Activated naive CD8-positive, alpha-beta T cell treated with anti-CD3 and anti-CD28 coated beads, Interleukin-2, amount 10 ng/mL, durations not matched to agents 7 days and 5 days (primary cell): ENCODE measurements at regions not wholly inside any gene's neighbourhood (a gene's known extent, or its start where the extent isn't known, plus 50 kb on each side); places are given as distances from the start of the nearest gene placed in this dataset.
A peak's percentile ranks its signal among the peaks of the same experiment; 100 is the strongest.
"Not testable (repeated sequence)": the region's sequence is repeated elsewhere in the genome, so short reads cannot be mapped to it uniquely, and the experiment has no call there.

Source experiments
- ATAC-seq: fragments of 150-1000 bp; cut with Tn5 transposase; one replicate; pipeline ENCODE4 v1.10.0; 2021; ENCODE audit warnings: low read depth, moderate library complexity
- POLR2A ChIA-PET: fragments of 350-600 bp; sonication (Branson Sonifier 250); formaldehyde crosslinking; loops from one replicate; lab custom pipeline; 2021; ENCODE audit warnings: antibody characterized with exemption; lab: Charles Lee
- DNase-seq: peaks from one replicate; pipeline ENCODE4 v3.0.0; 2021
- H3K27ac Mint-ChIP-seq: one replicate; pipeline ENCODE4 v1.8.0; 2022; ENCODE audit warnings: mild to moderate bottlenecking, mixed read lengths
- H3K27me3 Mint-ChIP-seq: one replicate; pipeline ENCODE4 v1.8.0; 2022; ENCODE audit warnings: mild to moderate bottlenecking, moderate library complexity, mixed read lengths
- H3K36me3 Mint-ChIP-seq: one replicate; pipeline ENCODE4 v1.8.0; 2021; ENCODE audit warnings: mild to moderate bottlenecking, mixed read lengths
- H3K4me1 Mint-ChIP-seq: one replicate; pipeline ENCODE4 v1.8.0; 2021; ENCODE audit warnings: mixed read lengths
- H3K4me3 Mint-ChIP-seq: one replicate; pipeline ENCODE4 v1.8.0; 2022; ENCODE audit warnings: mild to moderate bottlenecking, moderate library complexity, mixed read lengths
- H3K9me3 Mint-ChIP-seq: one replicate; pipeline ENCODE4 v1.8.0; 2021; ENCODE audit warnings: mixed read lengths

DNA sequence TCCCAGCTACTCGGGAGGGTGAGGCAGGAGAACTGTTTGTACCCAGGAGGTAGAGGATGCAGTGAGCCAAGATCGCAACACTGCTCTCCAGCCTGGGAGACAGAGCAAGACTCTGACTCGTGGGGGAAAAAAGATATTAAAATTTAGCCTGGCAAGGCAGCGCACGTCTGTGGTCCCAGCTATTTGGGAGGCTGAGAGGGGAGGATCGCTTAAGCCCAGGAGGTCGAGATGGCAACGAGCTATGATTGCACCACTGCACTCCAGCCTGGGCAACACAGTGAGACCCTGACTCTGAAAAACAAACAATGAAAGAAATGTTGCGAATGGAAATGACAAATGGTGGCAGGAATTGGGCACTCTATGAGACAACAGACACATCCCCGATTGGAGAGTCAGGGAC lies 137.2 kb upstream of the C1QTNF3 start:
- H3K27me3 Mint-ChIP-seq, H3K4me1 Mint-ChIP-seq, H3K9me3 Mint-ChIP-seq, H3K27ac Mint-ChIP-seq, H3K4me3 Mint-ChIP-seq, ATAC-seq, POLR2A ChIA-PET: not testable (repeated sequence)
- peak; percentile 48 for DNase-seq
- H3K36me3 Mint-ChIP-seq = peaks cover 11% of the 10 kb centered on the region

DNA sequence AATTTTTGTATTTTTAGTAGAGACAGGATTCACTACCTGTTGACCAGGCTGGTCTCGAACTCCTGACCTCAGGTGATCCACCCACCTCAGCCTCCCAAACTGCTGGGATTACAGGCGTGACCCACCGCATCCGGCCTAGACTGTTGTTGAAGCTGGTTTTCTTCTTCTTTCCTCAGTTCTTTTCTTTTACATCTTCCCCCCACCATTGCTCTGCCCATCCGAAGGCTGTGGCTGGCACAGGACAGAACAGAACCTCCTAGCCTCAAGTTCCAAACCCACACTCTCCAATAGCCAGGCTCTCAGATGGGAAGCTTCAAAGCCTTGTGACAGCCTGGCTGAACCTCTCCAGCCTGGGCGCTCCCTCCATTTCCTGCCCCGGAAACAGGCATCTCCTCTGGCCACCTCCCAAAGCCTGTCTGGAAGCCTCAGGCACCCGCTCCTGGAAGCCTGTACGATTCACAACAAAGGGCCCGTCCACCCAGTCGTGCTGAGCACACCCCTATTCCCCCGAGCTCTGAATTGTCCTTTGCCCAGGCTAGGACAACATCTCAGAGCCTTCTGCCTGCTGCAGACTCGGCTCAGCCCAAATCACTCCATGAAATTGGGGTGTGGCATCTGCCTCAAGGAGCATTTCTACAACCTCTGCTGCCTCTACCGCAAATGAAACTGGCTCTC lies 138.1 kb upstream of the C1QTNF3 start:
- DNase-seq = peak; percentile 50
- H3K4me3 Mint-ChIP-seq, H3K4me1 Mint-ChIP-seq, H3K27me3 Mint-ChIP-seq, ATAC-seq, POLR2A ChIA-PET, H3K36me3 Mint-ChIP-seq, H3K9me3 Mint-ChIP-seq: not testable (repeated sequence)
- peak overlapping the region; percentile 13 for H3K27ac Mint-ChIP-seq

- POLR2A ChIA-PET = not testable (repeated sequence)
Measured at GRCh38 chr5:34185005-34185404, 142.0 kb upstream of the C1QTNF3 start.

DNA sequence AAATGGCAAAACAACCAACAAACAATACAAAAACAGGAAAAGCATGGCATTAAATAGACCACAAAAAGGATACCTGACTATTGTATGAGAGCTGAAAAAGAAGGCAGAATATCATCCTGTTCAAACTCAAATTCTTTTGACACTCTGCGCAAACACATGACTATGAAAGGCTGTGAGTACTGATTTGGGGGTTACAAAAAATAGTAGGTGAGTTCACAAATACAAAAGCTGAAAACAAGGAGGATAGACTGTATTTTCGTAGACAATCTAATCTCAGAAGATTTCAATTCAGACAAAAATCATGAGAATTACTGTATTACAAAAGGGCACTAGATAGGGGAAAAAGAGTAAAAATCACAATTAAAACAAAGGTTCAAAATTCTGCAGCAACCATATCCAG lies 142.6 kb upstream of the C1QTNF3 start:
- H3K4me1 Mint-ChIP-seq, H3K4me3 Mint-ChIP-seq, DNase-seq, POLR2A ChIA-PET, ATAC-seq, H3K27me3 Mint-ChIP-seq, H3K27ac Mint-ChIP-seq, H3K9me3 Mint-ChIP-seq: not testable (repeated sequence)
- H3K36me3 Mint-ChIP-seq = peaks cover 14% of the 10 kb centered on the region

More at GRCh38 chr5:34185005-34185404, 142.0 kb upstream of the C1QTNF3 start:
- not testable (repeated sequence) for ATAC-seq, H3K4me1 Mint-ChIP-seq, H3K27me3 Mint-ChIP-seq, H3K4me3 Mint-ChIP-seq, H3K27ac Mint-ChIP-seq, DNase-seq, H3K9me3 Mint-ChIP-seq
- peaks cover 12% of the 10 kb centered on the region for H3K36me3 Mint-ChIP-seq

DNA sequence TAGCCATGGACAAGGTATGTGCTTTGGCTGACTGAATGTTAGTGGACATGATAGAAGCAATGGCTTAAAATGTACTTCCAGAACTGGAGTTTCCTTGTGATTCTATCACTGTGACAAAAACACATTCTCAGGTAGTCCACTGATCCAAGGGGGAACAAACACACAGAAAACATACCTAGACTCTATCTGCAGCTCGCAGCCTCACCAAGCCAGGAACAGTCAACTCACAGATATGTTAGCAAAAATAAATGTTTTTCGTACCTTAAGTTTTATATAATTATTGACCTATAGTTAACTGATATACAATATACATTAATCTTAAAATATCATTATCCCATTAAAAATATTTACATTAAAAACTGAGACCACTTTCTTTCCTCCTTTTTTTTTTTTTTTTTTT lies 143.1 kb upstream of the C1QTNF3 start:
- ATAC-seq, DNase-seq, H3K27me3 Mint-ChIP-seq, H3K4me3 Mint-ChIP-seq, H3K9me3 Mint-ChIP-seq, H3K4me1 Mint-ChIP-seq, H3K27ac Mint-ChIP-seq, POLR2A ChIA-PET: not testable (repeated sequence)
- H3K36me3 Mint-ChIP-seq = peaks cover 14% of the 10 kb centered on the region

GRCh38 chr5:34186865-34187264 lies 143.9 kb upstream of the C1QTNF3 start:
- H3K36me3 Mint-ChIP-seq = peaks cover 20% of the 10 kb centered on the region
- H3K27ac Mint-ChIP-seq, H3K4me3 Mint-ChIP-seq, ATAC-seq, H3K4me1 Mint-ChIP-seq, POLR2A ChIA-PET, H3K9me3 Mint-ChIP-seq, H3K27me3 Mint-ChIP-seq: not testable (repeated sequence)
- peak; percentile 46 for DNase-seq

DNA sequence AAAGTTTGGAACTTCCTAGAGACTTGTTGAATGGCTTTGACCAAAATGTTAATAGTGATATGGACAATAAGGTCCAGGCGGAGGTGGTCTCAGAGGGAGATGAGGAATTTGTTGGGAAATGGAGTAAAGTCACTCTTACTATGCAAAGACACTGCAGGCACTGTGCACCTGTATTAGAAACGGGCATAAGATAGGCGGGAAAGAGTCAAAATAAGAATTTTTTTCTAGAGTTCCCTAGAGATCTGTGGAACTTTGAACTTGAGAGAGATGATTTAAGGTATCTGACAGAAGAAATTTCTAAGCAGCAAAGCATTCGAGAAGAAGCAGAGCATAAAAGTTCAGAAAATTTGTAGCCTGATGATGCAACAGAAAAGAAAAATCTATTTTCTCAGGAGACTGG lies 144.4 kb upstream of the C1QTNF3 start:
- peaks cover 20% of the 10 kb centered on the region for H3K36me3 Mint-ChIP-seq
- H3K27ac Mint-ChIP-seq, H3K4me3 Mint-ChIP-seq, ATAC-seq, H3K9me3 Mint-ChIP-seq, H3K4me1 Mint-ChIP-seq, DNase-seq, H3K27me3 Mint-ChIP-seq, POLR2A ChIA-PET: not testable (repeated sequence)

DNA sequence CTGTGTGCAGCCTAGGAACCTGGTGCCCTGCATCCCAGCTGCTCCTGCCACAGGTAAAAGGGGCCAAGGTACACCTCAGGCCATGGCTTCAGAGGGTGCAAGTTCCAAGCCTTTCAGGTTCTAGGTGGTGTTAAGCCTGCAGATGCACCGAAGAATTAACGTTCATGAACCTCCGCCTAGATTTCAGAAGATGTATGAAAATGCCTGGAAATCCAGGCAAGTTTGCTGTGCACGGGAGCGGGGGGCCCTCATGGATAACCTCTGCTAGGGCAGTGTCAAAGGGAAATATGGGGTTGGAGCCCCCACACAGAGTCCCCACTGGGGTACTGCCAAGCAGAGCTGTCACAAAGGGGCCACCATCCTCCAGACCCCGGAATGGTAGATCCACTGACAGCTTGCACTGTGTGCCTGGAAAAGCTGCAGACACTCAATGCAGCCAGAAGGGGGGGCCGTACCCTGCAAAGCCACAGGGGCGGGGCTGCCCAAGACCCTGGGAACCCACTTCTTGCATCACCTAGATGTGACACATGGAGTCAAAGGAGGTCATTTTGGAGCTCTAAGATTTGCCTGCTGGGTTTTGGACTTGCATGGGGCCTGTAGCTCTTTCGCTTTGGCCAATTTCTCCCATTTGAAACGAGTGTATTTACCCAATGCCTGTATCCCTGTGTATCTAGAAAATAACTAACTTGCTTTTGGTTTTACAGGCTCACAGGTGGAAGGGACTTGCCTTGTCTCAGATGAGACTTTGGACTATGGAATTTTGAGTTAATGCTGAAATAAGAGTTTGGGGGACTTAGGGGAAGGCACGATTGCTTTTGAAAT lies 145.2 kb upstream of the C1QTNF3 start:
- ATAC-seq, H3K4me3 Mint-ChIP-seq, H3K27me3 Mint-ChIP-seq, H3K9me3 Mint-ChIP-seq, H3K27ac Mint-ChIP-seq, H3K4me1 Mint-ChIP-seq, POLR2A ChIA-PET: not testable (repeated sequence)
- H3K36me3 Mint-ChIP-seq = peaks cover 20% of the 10 kb centered on the region
- peak; percentile 82 for DNase-seq

DNA sequence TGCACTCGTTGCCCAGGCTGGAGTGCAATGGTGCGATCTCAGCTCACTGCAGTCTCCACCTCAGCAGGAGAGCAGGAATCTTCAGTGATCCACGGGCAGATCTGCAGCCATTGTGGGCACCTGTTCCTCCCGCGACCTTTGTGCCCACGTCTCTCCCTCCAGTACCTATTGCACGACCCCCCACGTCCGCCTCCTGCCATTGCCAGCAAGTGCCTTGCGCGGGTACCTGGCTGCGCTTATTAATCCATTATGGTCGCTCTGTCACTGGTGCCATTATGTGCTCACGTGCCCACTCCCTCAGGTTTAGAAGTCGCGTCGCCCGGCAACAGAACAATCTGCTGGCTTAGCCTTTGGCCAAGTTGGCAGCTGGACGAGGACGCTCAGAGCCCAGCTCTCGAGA lies 146.2 kb upstream of the C1QTNF3 start:
- POLR2A ChIA-PET, H3K27me3 Mint-ChIP-seq: not testable (repeated sequence)
- peak; percentile 64 for DNase-seq

DNA sequence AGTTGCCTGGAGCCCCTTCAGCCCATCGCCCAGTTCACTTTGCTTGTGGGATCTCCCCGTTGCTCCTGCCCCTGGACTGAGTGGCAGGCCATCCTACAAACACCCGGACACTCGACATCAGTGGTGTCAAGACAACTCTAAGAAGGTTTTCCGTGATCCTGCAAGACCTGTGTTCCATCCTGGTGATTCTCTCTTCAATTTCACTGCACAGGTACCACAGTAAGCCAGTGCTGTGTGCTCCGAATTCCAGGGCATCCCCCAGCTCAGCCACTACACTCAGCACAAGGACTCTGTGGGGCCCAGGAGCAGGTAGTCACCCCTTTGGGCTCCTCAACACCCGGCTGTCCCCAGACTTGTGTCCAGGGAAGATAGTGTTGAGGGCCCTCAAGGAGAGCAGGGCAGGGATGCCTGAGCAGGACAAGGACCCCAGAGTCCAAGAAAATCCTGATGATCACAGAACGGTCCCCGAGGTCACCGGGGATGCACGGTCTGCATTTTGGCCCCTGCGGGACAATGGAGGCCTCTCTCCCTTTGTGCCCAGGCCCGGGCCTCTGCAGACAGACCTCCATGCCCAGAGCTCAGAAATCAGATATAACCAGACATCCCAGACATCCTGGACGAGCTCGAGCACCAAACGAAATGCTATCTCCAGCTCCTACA lies 146.9 kb upstream of the C1QTNF3 start:
- ATAC-seq, H3K4me3 Mint-ChIP-seq, H3K27ac Mint-ChIP-seq, H3K4me1 Mint-ChIP-seq, H3K9me3 Mint-ChIP-seq, H3K27me3 Mint-ChIP-seq, POLR2A ChIA-PET: not testable (repeated sequence)
- H3K36me3 Mint-ChIP-seq = peaks cover 20% of the 10 kb centered on the region
- peak; percentile 68 for DNase-seq

More for the DNA sequence above, 146.2 kb upstream of the C1QTNF3 start:
- not testable (repeated sequence) for H3K27ac Mint-ChIP-seq, H3K9me3 Mint-ChIP-seq, H3K4me1 Mint-ChIP-seq, H3K4me3 Mint-ChIP-seq, ATAC-seq
- peaks cover 20% of the 10 kb centered on the region for H3K36me3 Mint-ChIP-seq

DNA sequence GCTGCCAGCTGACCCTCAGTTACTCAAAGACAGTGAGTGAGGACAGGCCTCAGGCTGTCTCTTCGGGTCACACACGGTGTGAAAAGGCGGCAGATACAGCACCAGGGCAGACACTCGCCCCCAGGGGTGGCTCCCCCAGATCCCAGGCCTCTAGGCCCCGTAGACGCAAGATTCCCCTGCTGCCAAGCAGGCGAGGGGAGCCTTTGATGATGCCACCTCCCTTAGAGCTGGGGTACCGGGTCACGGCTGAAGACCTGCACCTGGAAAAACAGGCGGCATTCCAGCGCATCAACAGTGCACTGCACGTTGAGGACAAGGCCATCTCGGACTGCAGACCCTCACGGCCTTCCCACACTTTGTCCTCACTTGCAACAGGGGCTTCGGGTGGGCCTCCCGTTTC lies 147.5 kb upstream of the C1QTNF3 start:
- H3K27me3 Mint-ChIP-seq, DNase-seq, H3K9me3 Mint-ChIP-seq, H3K4me1 Mint-ChIP-seq, H3K4me3 Mint-ChIP-seq, POLR2A ChIA-PET, H3K27ac Mint-ChIP-seq, ATAC-seq: not testable (repeated sequence)
- H3K36me3 Mint-ChIP-seq = peaks cover 20% of the 10 kb centered on the region

DNA sequence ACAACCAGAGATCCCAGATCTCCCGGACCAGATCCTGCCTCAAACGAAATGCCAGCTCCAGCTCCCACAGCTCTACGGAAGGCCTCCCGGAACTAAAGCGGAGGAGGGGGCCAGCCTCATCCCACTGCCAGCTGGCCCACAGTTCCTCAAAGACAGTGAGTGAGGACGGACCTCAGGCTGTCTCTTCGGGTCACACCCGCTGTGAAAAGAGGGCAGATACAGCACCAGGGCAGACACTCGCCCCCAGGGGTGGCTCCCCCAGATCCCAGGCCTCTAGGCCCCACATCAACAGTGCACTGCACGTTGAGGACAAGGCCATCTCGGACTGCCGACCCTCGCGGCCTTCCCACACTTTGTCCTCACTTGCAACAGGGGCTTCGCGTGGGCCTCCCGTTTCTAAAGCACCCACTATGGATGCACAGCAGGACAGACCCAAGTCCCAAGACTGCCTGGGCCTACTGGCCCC lies 148.3 kb upstream of the C1QTNF3 start:
- peak; percentile 67 for DNase-seq
- H3K4me1 Mint-ChIP-seq, POLR2A ChIA-PET, H3K4me3 Mint-ChIP-seq, H3K9me3 Mint-ChIP-seq, H3K27me3 Mint-ChIP-seq, ATAC-seq: not testable (repeated sequence)
- peaks cover 22% of the 10 kb centered on the region for H3K36me3 Mint-ChIP-seq
- H3K27ac Mint-ChIP-seq = peak overlapping the region; percentile 0

GRCh38 chr5:34192064-34192922 lies 149.3 kb upstream of the C1QTNF3 start:
- ATAC-seq, POLR2A ChIA-PET, H3K27me3 Mint-ChIP-seq, H3K9me3 Mint-ChIP-seq, H3K4me1 Mint-ChIP-seq, H3K4me3 Mint-ChIP-seq: not testable (repeated sequence)
- Mint-ChIP-seq H3K36me3 (peaks cover 22% of the 10 kb centered on the region), H3K27ac (peak overlapping the region; percentile 28)
- DNase-seq = peak; percentile 69
